OCI-LY3 (cell line): ENCODE measurements at regions not wholly inside any gene's neighbourhood (a gene's known extent, or its start where the extent isn't known, plus 50 kb on each side); places are given as distances from the start of the nearest gene placed in this dataset.
A peak's percentile ranks its signal among the peaks of the same experiment; 100 is the strongest.

Source experiments
- H2AFZ ChIP-seq: fragments of 200-600, 300-600 bp; shearing (Covaris generic); 2 replicates; pipeline ENCODE4 v1.6.0; 2014; ENCODE audit warnings: antibody characterized with exemption, low read depth, low read length
- H3K27ac ChIP-seq: fragments of 200-600, 300-600 bp; sonication (generic); 2 replicates; pipeline ENCODE4 v1.5.1; 2014; ENCODE audit warnings: mild to moderate bottlenecking, low read length, moderate library complexity, mixed read lengths
- H3K27me3 ChIP-seq: fragments of 200-600, 300-600 bp; sonication (generic); 2 replicates; pipeline ENCODE4 v1.6.1; 2014; ENCODE audit warnings: low read depth, low read length, mixed read lengths
- H3K36me3 ChIP-seq: fragments of 200-600, 300-600 bp; sonication (generic); replicated peaks from 2 replicates; pipeline ENCODE3; 2014; ENCODE audit warnings: low read depth, low read length, mixed read lengths
- H3K4me1 ChIP-seq: fragments of 300-600, 200-600 bp; sonication (generic); 2 replicates; pipeline ENCODE4 v1.6.1; 2014; ENCODE audit warnings: low read length, mixed read lengths
- H3K4me2 ChIP-seq: fragments of 200-600, 300-600 bp; sonication (generic); 2 replicates; pipeline ENCODE4 v1.6.1; 2014; ENCODE audit warnings: low read length, mixed read lengths
- H3K4me3 ChIP-seq: fragments of 300-600, 200-600 bp; sonication (generic); 2 replicates; pipeline ENCODE4 v1.5.1; 2014; ENCODE audit warnings: antibody characterized with exemption, mild to moderate bottlenecking, low read length, moderate library complexity
- H3K79me2 ChIP-seq: fragments of 300-600, 200-600 bp; shearing (Covaris generic); 2 replicates; pipeline ENCODE4 v1.6.1; 2014; ENCODE audit warnings: mild to moderate bottlenecking, low read length, mixed read lengths
- H3K9ac ChIP-seq: fragments of 300-600, 200-600 bp; shearing (Covaris generic); 2 replicates; pipeline ENCODE4 v1.6.0; 2014; ENCODE audit warnings: mild to moderate bottlenecking, low read length, moderate library complexity
- H3K9me3 ChIP-seq: fragments of 200-600, 300-600 bp; shearing (Covaris generic); 2 replicates; pipeline ENCODE4 v1.6.1; 2014; ENCODE audit warnings: low read length, mixed read lengths; ENCODE audit not compliant: insufficient read depth
- H4K20me1 ChIP-seq: fragments of 200-600, 300-600 bp; sonication (generic); 2 replicates; pipeline ENCODE4 v1.6.1; 2016; ENCODE audit warnings: low read length, mixed read lengths; ENCODE audit not compliant: insufficient read depth
- CTCF ChIP-seq: fragments of 200-600, 300-600 bp; sonication (generic); IDR thresholded peaks from 2 replicates; pipeline ENCODE4 v1.5.1; 2014; ENCODE audit warnings: antibody characterized with exemption, low read length, low read depth
- EZH2phosphoT487 ChIP-seq: fragments of 200-600 bp; shearing (Covaris generic); IDR thresholded peaks from 2 replicates; pipeline ENCODE4 v1.6.1; 2018; ENCODE audit warnings: antibody characterized with exemption, mixed run types, low read depth

- Histone ChIP-seq H4K20me1 (no peaks in the 10 kb centered on the region), H3K4me1 (no peaks in the 10 kb centered on the region)
- no peak for TF ChIP-seq EZH2phosphoT487
Observed at GRCh38 chr3:74357881-74358280, 256.6 kb downstream of the CNTN3 start.

GRCh38 chr3:74353039-74353438, 261.4 kb downstream of the CNTN3 start:
- H3K27me3 ChIP-seq = no peaks in the 10 kb centered on the region
- no peak overlapping the region for H3K9ac ChIP-seq
- H3K4me2 ChIP-seq = no peak overlapping the region
- H2AFZ ChIP-seq = no peak overlapping the region
- no peaks in the 10 kb centered on the region for H3K36me3 ChIP-seq
- no peak overlapping the region for H3K27ac ChIP-seq
- H3K79me2 ChIP-seq = no peaks in the 10 kb centered on the region
- H3K4me3 ChIP-seq = no peak overlapping the region
- no peaks in the 10 kb centered on the region for H3K9me3 ChIP-seq
- TF ChIP-seq CTCF (peak; percentile 34), EZH2phosphoT487 (no peak)
- H4K20me1 ChIP-seq = no peaks in the 10 kb centered on the region
- H3K4me1 ChIP-seq = no peaks in the 10 kb centered on the region

More at GRCh38 chr3:74357881-74358280, 256.6 kb downstream of the CNTN3 start:
- Histone ChIP-seq H2AFZ (no peak overlapping the region), H3K79me2 (no peaks in the 10 kb centered on the region), H3K27me3 (no peaks in the 10 kb centered on the region), H3K27ac (no peak overlapping the region), H3K9me3 (no peaks in the 10 kb centered on the region), H3K9ac (no peak overlapping the region), H3K4me3 (no peak overlapping the region), H3K4me2 (no peak overlapping the region), H3K36me3 (no peaks in the 10 kb centered on the region)

GRCh38 chr3:74352166-74352565, 262.3 kb downstream of the CNTN3 start:
- no peak overlapping the region for H3K27ac ChIP-seq
- H3K27me3 ChIP-seq = no peaks in the 10 kb centered on the region
- no peak overlapping the region for H3K4me2 ChIP-seq
- H3K36me3 ChIP-seq = no peaks in the 10 kb centered on the region
- TF ChIP-seq CTCF (no peak), EZH2phosphoT487 (no peak)
- no peak overlapping the region for H3K9ac ChIP-seq
- H3K4me3 ChIP-seq = no peak overlapping the region
- no peaks in the 10 kb centered on the region for H3K9me3 ChIP-seq
- H4K20me1 ChIP-seq = no peaks in the 10 kb centered on the region
- H2AFZ ChIP-seq = no peak overlapping the region
- H3K4me1 ChIP-seq = no peaks in the 10 kb centered on the region
- no peaks in the 10 kb centered on the region for H3K79me2 ChIP-seq

- Histone ChIP-seq H2AFZ (no peak overlapping the region), H3K79me2 (no peaks in the 10 kb centered on the region), H4K20me1 (no peaks in the 10 kb centered on the region), H3K9ac (no peak overlapping the region), H3K27ac (no peak overlapping the region), H3K4me3 (no peak overlapping the region), H3K27me3 (no peaks in the 10 kb centered on the region), H3K4me1 (no peaks in the 10 kb centered on the region), H3K9me3 (no peaks in the 10 kb centered on the region), H3K4me2 (no peak overlapping the region), H3K36me3 (no peaks in the 10 kb centered on the region)
- no peak for TF ChIP-seq CTCF
Observed at GRCh38 chr3:74351213-74351612, 263.2 kb downstream of the CNTN3 start.

GRCh38 chr3:74349015-74349414, 265.4 kb downstream of the CNTN3 start:
- Histone ChIP-seq H3K36me3 (no peaks in the 10 kb centered on the region), H3K9ac (no peak overlapping the region), H2AFZ (no peak overlapping the region), H3K79me2 (no peaks in the 10 kb centered on the region), H3K4me1 (no peaks in the 10 kb centered on the region), H3K27ac (no peak overlapping the region), H3K27me3 (no peaks in the 10 kb centered on the region), H4K20me1 (no peaks in the 10 kb centered on the region), H3K4me3 (no peak overlapping the region), H3K4me2 (no peak overlapping the region), H3K9me3 (no peaks in the 10 kb centered on the region)
- TF ChIP-seq CTCF = no peak
- no peak for TF ChIP-seq EZH2phosphoT487
